Anterior cingulate cortex (tissue), 58 donors: ENCODE measurements at regions not wholly inside any gene's neighbourhood (a gene's known extent, or its start where the extent isn't known, plus 50 kb on each side); places are given as distances from the start of the nearest gene placed in this dataset.

Experiments used
- DNase-seq, 58 donors: peaks; one replicate each; lab custom pipeline; 2025; lab: John Stamatoyannopoulos, UW

GRCh38 chr1:58155418-58156123 is 391.0 kb downstream of the OMA1 start:
- DNase-seq = peak in 3 of 58 donors; percentile 2 to 4 (median 2)

- DNase-seq = no peak
Measured at GRCh38 chr1:58154256-58154655, 392.3 kb downstream of the OMA1 start.

GRCh38 chr1:58152697-58153096 is 393.8 kb downstream of the OMA1 start:
- DNase-seq = no peak

- no peak for DNase-seq
Measured at GRCh38 chr1:58149271-58149812, 397.2 kb downstream of the OMA1 start.

- no peak for DNase-seq
Measured at GRCh38 chr1:58144698-58145270, 401.7 kb downstream of the OMA1 start.

GRCh38 chr1:58143972-58144697 is 402.4 kb downstream of the OMA1 start:
- no peak for DNase-seq

GRCh38 chr1:58136387-58136786 is 410.1 kb downstream of the OMA1 start:
- no peak for DNase-seq

GRCh38 chr1:58135821-58136321 is 410.7 kb downstream of the OMA1 start:
- no peak for DNase-seq

GRCh38 chr1:58133562-58133961 is 413.0 kb downstream of the OMA1 start:
- no peak for DNase-seq

GRCh38 chr1:58123051-58123450 is 423.5 kb downstream of the OMA1 start:
- no peak for DNase-seq

- no peak for DNase-seq
Measured at GRCh38 chr1:58119971-58120370, 426.6 kb downstream of the OMA1 start.

GRCh38 chr1:58116284-58116683 is 430.2 kb downstream of the OMA1 start:
- no peak for DNase-seq

GRCh38 chr1:58109646-58110200 is 436.8 kb downstream of the OMA1 start:
- no peak for DNase-seq

GRCh38 chr1:58108783-58109182 is 437.7 kb downstream of the OMA1 start:
- DNase-seq = no peak

- DNase-seq = no peak
Measured at GRCh38 chr1:58107943-58108342, 438.6 kb downstream of the OMA1 start.

- no peak for DNase-seq
Measured at GRCh38 chr1:58104960-58105359, 441.6 kb downstream of the OMA1 start.

GRCh38 chr1:58096714-58097113 is 449.8 kb downstream of the OMA1 start:
- DNase-seq = no peak

GRCh38 chr1:58095183-58095582 is 451.3 kb downstream of the OMA1 start:
- DNase-seq = no peak

GRCh38 chr1:58094221-58094620 is 452.3 kb downstream of the OMA1 start:
- no peak for DNase-seq

GRCh38 chr1:58090640-58091039 is 455.9 kb downstream of the OMA1 start:
- no peak for DNase-seq
